ENCODE measurements at regions not wholly inside any gene's neighbourhood (a gene's known extent, or its start where the extent isn't known, plus 50 kb on each side); places are given as distances from the start of the nearest gene placed in this dataset.

- TF ChIP-seq CTCF (conservative IDR thresholded peaks at IDR 0.05; ENCODE audit: low read depth in 2 of 2) (no peak), REST (IDR thresholded peaks at IDR 0.05; ENCODE audit: unreplicated experiment) (no peak), POLR2AphosphoS5 (IDR thresholded peaks at IDR 0.05; ENCODE audit: low read depth) (no peak), CREB1 (CRISPR knock-in tag; IDR thresholded peaks at IDR 0.05; ENCODE audit: low read depth) (no peak), JUNB (IDR thresholded peaks at IDR 0.05; ENCODE audit: unreplicated experiment) (no peak), EZH2 (IDR thresholded peaks at IDR 0.05; ENCODE audit: low read depth, unreplicated experiment) (no peak), EZH2phosphoT487 (IDR thresholded peaks at IDR 0.05; ENCODE audit: unreplicated experiment) (no peak)
These were observed 91.3 kb upstream of the GLS start for GRCh38 chr2:190789074-190790004.

Measured in GM23338 (cell line).